ENCODE measurements at regions not wholly inside any gene's neighbourhood (a gene's known extent, or its start where the extent isn't known, plus 50 kb on each side); places are given as distances from the start of the nearest gene placed in this dataset.

GRCh38 chr2:190809139-190809764 lies 71.4 kb upstream of the GLS start:
- no peak for DNase-seq (ENCODE audit: low read depth, low spot score)

GRCh38 chr2:190809876-190810525 lies 70.6 kb upstream of the GLS start:
- DNase-seq (ENCODE audit: low read depth, low spot score), result no peak

GRCh38 chr2:190810981-190811587 lies 69.5 kb upstream of the GLS start:
- DNase-seq (ENCODE audit: low read depth, low spot score), result no peak

GRCh38 chr2:190811811-190812210 lies 68.8 kb upstream of the GLS start:
- no peak for DNase-seq (ENCODE audit: low read depth, low spot score)

GRCh38 chr2:190812506-190813294 lies 67.9 kb upstream of the GLS start:
- no peak for DNase-seq (ENCODE audit: low read depth, low spot score)

GRCh38 chr2:190815226-190815625 lies 65.4 kb upstream of the GLS start:
- DNase-seq (ENCODE audit: low read depth, low spot score), result no peak

GRCh38 chr2:190817082-190817481 lies 63.5 kb upstream of the GLS start:
- DNase-seq (ENCODE audit: low read depth, low spot score), result no peak

GRCh38 chr2:190819840-190820301 lies 60.8 kb upstream of the GLS start:
- DNase-seq (ENCODE audit: low read depth, low spot score), result no peak

GRCh38 chr2:190820416-190820815 lies 60.2 kb upstream of the GLS start:
- DNase-seq (ENCODE audit: low read depth, low spot score), result no peak

- no peak for DNase-seq (ENCODE audit: low read depth, low spot score)
Measured at GRCh38 chr2:190822043-190822442, 58.6 kb upstream of the GLS start.

GRCh38 chr2:190827720-190828119 lies 52.9 kb upstream of the GLS start:
- DNase-seq (ENCODE audit: low read depth, low spot score), result no peak

GRCh38 chr2:190829642-190830041 lies 51.0 kb upstream of the GLS start:
- no peak for DNase-seq (ENCODE audit: low read depth, low spot score)
